HG03565 (cell line): ENCODE measurements at regions not wholly inside any gene's neighbourhood (a gene's known extent, or its start where the extent isn't known, plus 50 kb on each side); places are given as distances from the start of the nearest gene placed in this dataset.

Source experiments
- ATAC-seq: cut with Tn5 transposase; IDR thresholded peaks from one replicate; pipeline ENCODE4 v1.9.1; 2021; ENCODE audit warnings: mild to moderate bottlenecking, moderate library complexity; ENCODE audit not compliant: unreplicated experiment

DNA sequence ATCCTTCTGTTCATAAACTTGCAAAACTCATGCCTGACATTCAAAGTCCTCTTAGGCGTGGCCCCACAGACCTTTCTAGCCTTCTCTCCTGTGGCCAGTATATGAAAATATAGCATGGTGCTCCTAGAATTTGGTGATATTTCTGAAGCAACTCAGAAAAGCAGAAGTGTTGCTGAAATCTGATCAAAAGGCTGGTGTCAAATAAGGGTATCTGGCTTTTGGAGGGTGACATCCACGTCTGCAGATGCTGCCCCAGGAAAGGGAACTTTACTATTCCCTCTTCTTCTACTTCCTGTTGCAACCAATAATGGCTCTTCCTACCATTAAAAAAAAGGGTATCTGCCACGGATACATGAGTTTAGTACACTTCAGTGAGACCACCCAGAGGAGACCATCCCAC is 83.9 kb upstream of the RPS6KA3 start:
- ATAC-seq: no peak

GRCh38 chrX:20348139-20348538 is 81.4 kb upstream of the RPS6KA3 start:
- no peak for ATAC-seq

DNA sequence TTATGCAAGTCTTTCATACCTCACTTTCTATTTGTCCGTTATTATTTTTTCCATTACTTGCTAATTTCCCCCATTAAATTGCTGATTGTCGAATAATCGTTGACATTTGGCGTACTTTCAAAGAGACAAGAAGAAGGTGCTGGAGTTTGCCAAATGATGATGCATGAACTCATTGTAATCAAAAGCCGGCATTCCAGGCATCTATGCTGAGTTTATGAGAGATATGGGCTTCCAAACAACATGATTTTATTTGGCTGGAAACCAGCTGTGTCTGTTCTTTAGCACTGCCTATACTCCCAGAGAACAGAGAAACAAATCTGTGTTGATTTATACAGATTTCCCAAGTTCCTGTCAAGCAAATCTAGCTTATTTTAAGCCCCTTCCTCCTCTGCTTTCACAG is 80.8 kb upstream of the RPS6KA3 start:
- no peak for ATAC-seq

- ATAC-seq: no peak
Observed at GRCh38 chrX:20333672-20334071, 67.0 kb upstream of the RPS6KA3 start.

- no peak for ATAC-seq
Observed at GRCh38 chrX:20330545-20330944, 63.8 kb upstream of the RPS6KA3 start.

DNA sequence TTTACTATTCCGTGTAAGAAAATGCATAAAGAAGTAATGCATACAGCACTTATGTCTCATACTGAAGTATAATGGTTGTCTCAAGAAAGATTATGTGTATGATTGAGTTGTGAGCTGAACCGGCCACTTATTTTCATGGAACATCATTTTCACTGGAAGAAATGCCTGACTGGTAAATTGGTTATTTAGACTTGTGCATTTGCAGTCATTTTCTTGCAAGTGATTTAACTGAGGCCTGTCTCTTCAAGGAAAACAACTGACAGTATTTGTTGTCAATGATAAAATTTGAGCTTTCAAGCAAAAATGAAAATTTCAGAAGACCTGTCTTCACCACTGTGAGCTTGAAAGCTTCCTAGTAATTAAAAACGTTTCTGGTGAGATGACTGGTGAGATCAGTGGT is 62.7 kb upstream of the RPS6KA3 start:
- ATAC-seq: no peak

- ATAC-seq: no peak
Observed at GRCh38 chrX:20325786-20326388, 59.2 kb upstream of the RPS6KA3 start.

DNA sequence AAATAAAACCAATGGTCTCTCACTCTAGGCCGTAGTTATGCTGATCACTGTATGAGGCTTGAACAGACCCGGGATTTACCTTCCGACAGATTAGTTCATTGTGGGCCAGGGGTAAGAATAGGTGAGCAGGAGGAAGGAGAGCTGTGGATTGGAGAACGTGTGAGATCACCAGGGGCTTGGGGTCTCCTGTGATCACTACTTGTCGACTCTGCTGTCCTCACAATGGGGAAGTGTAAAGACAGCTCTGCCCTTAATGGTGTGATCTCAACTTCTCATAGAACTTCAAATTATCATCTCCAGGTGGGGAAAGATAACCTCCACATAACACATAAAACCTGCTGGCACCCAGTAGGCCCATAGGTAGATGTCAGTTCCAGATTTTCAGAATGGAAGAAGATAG is 56.2 kb upstream of the RPS6KA3 start:
- no peak for ATAC-seq

GRCh38 chrX:20320461-20321159 is 53.9 kb upstream of the RPS6KA3 start:
- ATAC-seq: peak; percentile 97

DNA sequence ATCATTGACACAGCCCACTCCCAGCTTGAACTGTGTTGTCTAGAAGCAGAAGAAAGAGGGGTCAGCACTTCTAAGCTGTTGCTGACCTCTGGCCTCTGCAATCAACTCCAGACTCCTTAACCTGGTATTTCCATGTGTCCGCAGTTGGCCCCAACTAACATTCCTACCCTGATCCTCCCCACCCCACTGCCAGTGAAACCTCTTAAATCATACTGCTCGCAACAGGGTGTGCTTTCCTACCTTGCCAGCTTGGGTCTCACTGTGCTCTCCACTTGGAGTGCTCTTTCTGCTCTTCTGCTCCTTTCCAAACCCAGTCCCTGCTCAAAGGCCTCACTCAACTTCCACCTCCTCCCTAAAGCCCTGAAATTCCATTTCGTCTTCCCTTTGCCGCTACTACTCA is 52.3 kb upstream of the RPS6KA3 start:
- ATAC-seq: no peak

- no peak for ATAC-seq
Observed at GRCh38 chrX:20317873-20318272, 51.2 kb upstream of the RPS6KA3 start.
